Naive B cell (primary cell): ENCODE measurements at regions not wholly inside any gene's neighbourhood (a gene's known extent, or its start where the extent isn't known, plus 50 kb on each side); places are given as distances from the start of the nearest gene placed in this dataset.

Source experiments
- ATAC-seq, 2 donors: fragments of 150-1000 bp; cut with Tn5 transposase; 2 replicates each; pipeline ENCODE4 v1.10.0; 2021; ENCODE audit warnings: low read depth in 2 of 2, mild to moderate bottlenecking in 2 of 2, moderate library complexity in 2 of 2
- DNase-seq: peaks from one replicate; pipeline ENCODE4 v3.0.0; 2022
- H3K27ac Mint-ChIP-seq, 6 donors: one replicate each; pipeline ENCODE4 v1.8.0; 2020 to 2022; ENCODE audit warnings: mild to moderate bottlenecking in 6 of 6, mixed read lengths in 6 of 6, moderate library complexity in 5 of 6, inconsistent platforms in 2 of 6
- H3K27me3 Mint-ChIP-seq, 3 donors: one replicate each; pipeline ENCODE4 v1.8.0; 2021 to 2022; ENCODE audit warnings: mixed read lengths in 3 of 3, mild to moderate bottlenecking in 1 of 3
- H3K36me3 Mint-ChIP-seq, 2 donors: one replicate each; pipeline ENCODE4 v1.8.0; 2020 to 2022; ENCODE audit warnings: mixed read lengths in 2 of 2, inconsistent platforms in 1 of 2, mild to moderate bottlenecking in 1 of 2
- H3K4me1 Mint-ChIP-seq, 3 donors: one replicate each; pipeline ENCODE4 v1.8.0; 2020 to 2022; ENCODE audit warnings: mixed read lengths in 3 of 3, inconsistent platforms in 1 of 3, mild to moderate bottlenecking in 1 of 3, moderate library complexity in 1 of 3
- H3K4me3 Mint-ChIP-seq, 8 donors: one replicate each; pipeline ENCODE4 v1.8.0; 2020 to 2022; ENCODE audit warnings: mild to moderate bottlenecking in 8 of 8, mixed read lengths in 8 of 8, moderate library complexity in 8 of 8, inconsistent platforms in 2 of 8
- H3K9me3 Mint-ChIP-seq, 7 donors: one replicate each; pipeline ENCODE4 v1.8.0; 2020 to 2022; ENCODE audit warnings: mixed read lengths in 7 of 7, mild to moderate bottlenecking in 5 of 7, inconsistent platforms in 2 of 7, moderate library complexity in 1 of 7

DNA sequence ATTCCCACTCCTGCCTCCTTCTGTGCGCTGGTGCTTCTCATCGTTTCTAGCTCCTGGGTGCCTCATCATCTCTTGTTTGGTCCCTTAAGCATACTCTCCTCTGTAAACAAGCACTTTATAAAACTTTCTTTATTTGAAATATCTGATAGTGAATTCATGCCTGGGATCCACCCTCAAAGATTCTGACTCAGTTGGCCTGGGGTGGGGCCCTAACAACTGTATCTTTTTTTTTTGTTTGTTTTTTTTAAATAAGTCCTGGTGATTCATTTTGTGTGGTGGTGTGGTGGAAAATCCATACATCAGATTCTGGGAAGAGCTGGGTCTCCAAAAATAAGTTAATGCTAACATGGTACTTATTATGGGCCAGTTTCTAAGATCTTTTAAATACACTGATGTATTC, 678.3 kb downstream of the TOX3 start:
- H3K4me1 Mint-ChIP-seq: no peaks in the 10 kb centered on the region
- H3K27ac Mint-ChIP-seq: no peak overlapping the region
- ATAC-seq (no peak), DNase-seq (no peak)
- peaks cover 0 to 4% (median 0%) of the 10 kb centered on the region in 3 donors for H3K27me3 Mint-ChIP-seq
- no peaks in the 10 kb centered on the region for H3K36me3 Mint-ChIP-seq
- H3K4me3 Mint-ChIP-seq: no peak overlapping the region
- H3K9me3 Mint-ChIP-seq: peaks cover 0 to 10% (median 2%) of the 10 kb centered on the region in 7 donors

- H3K27ac Mint-ChIP-seq: no peak overlapping the region
- ATAC-seq (no peak), DNase-seq (no peak)
- H3K36me3 Mint-ChIP-seq: no peaks in the 10 kb centered on the region
- H3K4me3 Mint-ChIP-seq: no peak overlapping the region
- H3K9me3 Mint-ChIP-seq: peaks cover 0 to 10% (median 2%) of the 10 kb centered on the region in 7 donors
- peaks cover 0 to 4% (median 0%) of the 10 kb centered on the region in 3 donors for H3K27me3 Mint-ChIP-seq
- no peaks in the 10 kb centered on the region for H3K4me1 Mint-ChIP-seq
Measured at GRCh38 chr16:51867386-51868065, 679.4 kb downstream of the TOX3 start.

DNA sequence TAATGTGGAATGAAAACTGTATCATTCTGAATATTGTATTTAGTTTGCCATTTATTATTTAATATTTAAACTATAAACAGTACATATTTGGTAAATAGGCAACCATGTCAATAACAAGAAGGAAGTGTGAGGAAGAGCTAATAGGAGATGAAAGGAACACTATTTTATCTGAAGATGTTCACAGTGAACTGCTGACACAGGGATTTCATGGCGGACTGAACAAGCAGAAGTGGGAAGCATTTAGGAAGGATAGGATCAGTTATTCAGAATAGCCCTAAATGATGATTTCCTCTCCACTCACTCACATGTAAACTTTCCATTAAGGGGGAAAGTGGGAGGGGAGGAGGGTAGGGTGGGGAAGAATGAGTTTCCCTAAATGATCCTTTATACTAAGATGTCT, 682.4 kb downstream of the TOX3 start:
- Mint-ChIP-seq H3K4me1 (no peaks in the 10 kb centered on the region), H3K27ac (no peak overlapping the region), H3K9me3 (peaks cover 0 to 9% (median 2%) of the 10 kb centered on the region in 7 donors)

DNA sequence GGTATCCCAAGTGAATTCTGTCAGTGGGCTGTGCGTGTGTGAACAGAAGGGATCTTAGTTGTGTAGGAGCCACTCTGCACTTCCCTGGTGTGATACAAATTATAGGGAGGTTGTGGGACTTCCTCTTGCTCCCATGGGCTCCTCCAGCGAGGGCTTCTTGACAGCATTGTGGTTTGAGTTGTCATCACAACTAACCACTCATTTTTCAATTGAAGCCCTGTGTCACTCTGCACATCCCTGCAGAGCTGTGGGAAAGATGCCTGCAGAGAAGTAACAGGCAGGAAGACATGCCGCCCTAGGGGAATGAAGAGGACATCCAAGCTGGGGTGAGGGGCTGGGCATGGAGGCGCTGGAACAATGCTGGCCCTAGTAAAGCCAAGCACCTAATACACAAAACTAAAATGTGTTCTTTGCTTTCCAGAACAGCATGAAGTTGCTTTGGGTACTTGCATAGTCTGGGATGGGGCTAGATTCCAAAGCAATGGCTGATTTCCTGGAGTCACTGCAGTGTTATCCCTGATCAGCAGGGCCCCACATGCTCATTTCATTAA, 692.5 kb downstream of the TOX3 start:
- no peaks in the 10 kb centered on the region for H3K36me3 Mint-ChIP-seq
- ATAC-seq (no peak), DNase-seq (no peak)
- no peak overlapping the region for H3K27ac Mint-ChIP-seq
- no peaks in the 10 kb centered on the region for H3K4me1 Mint-ChIP-seq
- H3K9me3 Mint-ChIP-seq: peaks cover 0 to 10% (median 5%) of the 10 kb centered on the region in 7 donors
- H3K27me3 Mint-ChIP-seq: no peaks in the 10 kb centered on the region
- H3K4me3 Mint-ChIP-seq: no peak overlapping the region

More for the DNA sequence above, 682.4 kb downstream of the TOX3 start:
- H3K36me3 Mint-ChIP-seq: no peaks in the 10 kb centered on the region
- peaks cover 0 to 4% (median 0%) of the 10 kb centered on the region in 3 donors for H3K27me3 Mint-ChIP-seq
- ATAC-seq: no peak
- no peak for DNase-seq
- no peak overlapping the region for H3K4me3 Mint-ChIP-seq

DNA sequence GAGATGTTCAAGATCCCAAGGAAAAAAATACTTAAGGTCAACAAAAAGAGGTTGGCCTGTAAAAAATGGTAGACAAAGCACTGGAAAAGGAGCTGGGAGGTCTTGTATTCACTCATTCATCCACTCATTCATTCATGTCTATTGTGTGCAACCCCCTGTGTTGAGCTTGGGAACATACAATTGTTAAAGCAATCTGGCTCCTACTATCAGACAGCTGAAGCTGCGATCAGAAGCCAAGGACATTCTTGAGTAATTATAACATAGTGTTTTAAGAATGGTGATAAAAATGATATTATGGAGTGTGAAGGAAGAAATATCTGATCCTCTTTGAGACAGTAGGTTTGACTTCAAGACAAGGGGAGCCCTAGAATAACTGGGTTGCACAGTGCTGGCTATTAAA, 693.4 kb downstream of the TOX3 start:
- Mint-ChIP-seq H3K4me1 (no peaks in the 10 kb centered on the region), H3K27me3 (no peaks in the 10 kb centered on the region), H3K9me3 (peaks cover 0 to 10% (median 3%) of the 10 kb centered on the region in 7 donors), H3K4me3 (no peak overlapping the region), H3K36me3 (no peaks in the 10 kb centered on the region), H3K27ac (no peak overlapping the region)
- ATAC-seq (no peak), DNase-seq (no peak)

DNA sequence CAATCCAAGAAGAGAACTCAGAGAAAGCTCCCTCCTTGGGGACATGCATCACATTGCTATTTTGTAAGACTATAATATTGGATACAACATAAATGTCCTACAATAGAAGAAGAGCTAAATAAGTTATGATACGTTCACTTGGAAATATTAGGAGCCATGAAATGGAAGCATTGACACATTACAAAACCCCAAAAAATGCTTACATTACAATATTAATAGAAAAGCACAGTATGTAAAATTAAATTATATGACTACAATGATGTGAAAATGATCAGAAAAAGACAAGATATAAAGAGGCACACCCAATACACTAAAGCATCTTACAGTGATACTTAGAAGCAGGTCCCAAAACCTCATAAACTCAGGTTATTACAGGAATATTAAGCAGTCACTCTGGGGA, 694.1 kb downstream of the TOX3 start:
- H3K4me3 Mint-ChIP-seq: no peak overlapping the region
- H3K36me3 Mint-ChIP-seq: no peaks in the 10 kb centered on the region

GRCh38 chr16:51851111-51851510, 695.8 kb downstream of the TOX3 start:
- ATAC-seq (no peak), DNase-seq (no peak)
- H3K4me1 Mint-ChIP-seq: no peaks in the 10 kb centered on the region
- H3K36me3 Mint-ChIP-seq: no peaks in the 10 kb centered on the region
- no peak overlapping the region for H3K4me3 Mint-ChIP-seq
- H3K27ac Mint-ChIP-seq: peak overlapping the region in 1 of 6 donors; percentile 73
- H3K9me3 Mint-ChIP-seq: peaks cover 0 to 10% (median 3%) of the 10 kb centered on the region in 7 donors
- no peaks in the 10 kb centered on the region for H3K27me3 Mint-ChIP-seq

More for the DNA sequence above, 694.1 kb downstream of the TOX3 start:
- peaks cover 0 to 10% (median 3%) of the 10 kb centered on the region in 7 donors for H3K9me3 Mint-ChIP-seq
- no peaks in the 10 kb centered on the region for H3K27me3 Mint-ChIP-seq
- no peak for ATAC-seq
- no peaks in the 10 kb centered on the region for H3K4me1 Mint-ChIP-seq
- DNase-seq: no peak
- no peak overlapping the region for H3K27ac Mint-ChIP-seq

DNA sequence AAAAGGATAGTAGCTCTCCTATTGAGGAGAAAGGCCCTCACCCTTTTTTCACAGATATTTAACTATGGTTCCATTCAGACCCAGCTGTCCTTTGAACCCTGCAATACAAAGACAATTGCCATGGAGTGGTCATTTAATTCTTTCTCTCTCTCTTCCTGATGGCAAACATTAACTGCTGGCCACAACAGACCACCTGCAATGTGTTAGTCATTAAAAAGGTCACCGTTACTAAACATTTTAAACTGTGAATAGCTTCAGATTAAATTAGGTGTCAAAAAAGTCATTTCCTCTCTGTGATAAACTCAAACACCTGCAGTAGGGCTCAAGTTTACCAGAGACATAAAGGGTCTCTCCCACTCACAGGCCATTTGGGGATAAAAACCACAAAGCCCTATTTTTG, 697.2 kb downstream of the TOX3 start:
- H3K4me1 Mint-ChIP-seq: no peaks in the 10 kb centered on the region
- H3K9me3 Mint-ChIP-seq: peaks cover 0 to 10% (median 3%) of the 10 kb centered on the region in 7 donors
- H3K27ac Mint-ChIP-seq: no peak overlapping the region
- ATAC-seq (no peak), DNase-seq (no peak)
- H3K36me3 Mint-ChIP-seq: no peaks in the 10 kb centered on the region
- no peaks in the 10 kb centered on the region for H3K27me3 Mint-ChIP-seq
- H3K4me3 Mint-ChIP-seq: no peak overlapping the region

DNA sequence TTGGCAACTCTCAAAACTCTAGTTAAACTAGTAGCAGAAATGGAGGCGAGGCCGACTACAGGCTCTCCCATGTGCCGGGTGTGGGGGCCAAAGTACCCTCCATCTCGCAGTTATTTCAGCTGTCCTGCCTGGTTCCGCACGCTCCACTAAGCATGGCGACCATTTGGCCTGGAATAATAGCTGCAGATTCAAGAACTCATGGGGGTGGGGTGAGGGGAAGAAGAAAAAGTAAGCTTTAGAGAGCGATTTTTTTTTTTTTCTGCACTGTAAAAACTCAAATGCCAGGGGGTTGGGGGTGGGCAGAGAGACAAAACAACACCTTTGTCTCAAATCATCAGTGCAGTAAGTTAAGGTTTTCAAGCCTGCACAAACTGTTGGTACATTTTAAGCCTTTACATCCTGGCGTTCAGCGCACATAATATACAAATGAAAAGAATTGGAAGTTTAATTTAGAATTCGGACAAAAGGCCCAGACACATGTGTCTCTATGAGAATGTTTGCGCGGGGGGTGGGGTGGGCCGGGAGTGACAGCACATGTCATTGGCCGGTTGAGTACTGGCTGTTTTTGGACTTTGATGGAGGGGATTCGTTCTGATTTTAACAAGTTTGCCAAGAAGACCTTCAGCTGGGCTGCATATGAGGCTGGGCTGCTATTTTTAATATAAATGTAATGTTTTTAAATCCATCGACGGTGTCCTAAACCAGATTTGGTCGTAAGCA, 694.7 kb upstream of the SALL1 start:
- Mint-ChIP-seq H3K27ac (no peak overlapping the region), H3K36me3 (no peaks in the 10 kb centered on the region), H3K9me3 (peaks cover 0 to 6% (median 0%) of the 10 kb centered on the region in 7 donors), H3K4me3 (no peak overlapping the region), H3K27me3 (no peaks in the 10 kb centered on the region), H3K4me1 (no peaks in the 10 kb centered on the region)
- ATAC-seq (no peak), DNase-seq (no peak)

DNA sequence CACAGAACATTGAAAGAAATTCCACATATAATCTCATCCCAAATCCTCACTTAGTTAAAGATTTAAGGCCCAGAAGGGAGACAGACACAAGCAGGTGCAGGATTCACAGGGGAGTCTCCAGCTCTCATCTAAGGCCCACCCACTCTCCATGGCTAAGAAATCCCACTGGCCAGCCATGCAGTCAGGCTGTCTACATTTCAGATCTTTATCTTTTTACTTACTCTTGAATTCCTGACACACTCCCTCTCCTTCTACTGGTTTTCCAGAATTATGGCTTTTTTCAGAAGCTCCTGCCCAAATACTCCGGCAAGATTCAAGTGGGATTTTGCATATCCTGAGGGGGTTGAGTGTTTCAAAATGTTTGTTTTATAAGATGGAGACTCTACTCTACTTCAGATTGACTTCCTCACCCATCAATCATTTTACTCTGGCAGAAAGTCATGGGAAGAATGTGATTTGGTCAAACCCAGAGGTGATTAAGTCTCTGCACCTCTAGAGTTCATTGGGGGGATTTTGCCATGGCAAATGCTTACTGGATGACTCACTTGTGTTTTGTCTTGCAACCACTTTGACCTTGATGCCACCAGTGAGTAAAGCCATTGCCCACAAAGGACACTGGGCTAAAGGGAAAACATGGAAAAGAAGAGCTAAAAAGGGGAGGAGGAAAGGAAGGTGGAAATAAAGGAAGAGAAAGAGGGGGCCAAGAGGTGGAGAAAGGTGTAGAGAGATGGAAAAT, 688.8 kb upstream of the SALL1 start:
- Mint-ChIP-seq H3K36me3 (no peaks in the 10 kb centered on the region), H3K27ac (no peak overlapping the region), H3K4me3 (no peak overlapping the region), H3K9me3 (peaks cover 0 to 4% (median 2%) of the 10 kb centered on the region in 7 donors), H3K27me3 (no peaks in the 10 kb centered on the region), H3K4me1 (no peaks in the 10 kb centered on the region)
- DNase-seq (no peak), ATAC-seq (no peak)

GRCh38 chr16:51834794-51835193, 683.7 kb upstream of the SALL1 start:
- H3K27me3 Mint-ChIP-seq: no peaks in the 10 kb centered on the region
- no peak for ATAC-seq
- H3K27ac Mint-ChIP-seq: no peak overlapping the region
- H3K9me3 Mint-ChIP-seq: peaks cover 0 to 9% (median 4%) of the 10 kb centered on the region in 7 donors
- H3K36me3 Mint-ChIP-seq: no peaks in the 10 kb centered on the region
- no peaks in the 10 kb centered on the region for H3K4me1 Mint-ChIP-seq
- DNase-seq: no peak
- H3K4me3 Mint-ChIP-seq: no peak overlapping the region

DNA sequence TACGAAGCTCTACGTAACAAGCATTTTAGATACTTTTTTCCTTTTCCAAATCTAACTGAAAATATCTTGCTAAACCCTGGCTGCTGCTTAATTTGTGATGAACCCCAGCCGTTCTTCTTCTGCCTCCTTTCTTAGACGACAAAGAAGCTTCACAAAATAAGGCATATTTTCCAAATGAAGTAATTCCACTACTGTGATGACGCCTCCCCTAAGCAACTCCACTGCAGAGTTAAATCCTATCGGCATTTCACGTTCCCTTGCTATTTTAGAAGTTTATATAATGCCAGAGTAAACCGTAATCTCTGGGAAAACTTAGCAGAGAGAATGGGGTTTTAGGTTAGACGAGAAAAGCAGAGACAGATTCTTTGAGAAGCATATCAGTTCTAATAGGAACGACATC, 683.1 kb upstream of the SALL1 start:
- Mint-ChIP-seq H3K9me3 (peaks cover 0 to 9% (median 8%) of the 10 kb centered on the region in 7 donors), H3K4me3 (no peak overlapping the region), H3K4me1 (no peaks in the 10 kb centered on the region), H3K27me3 (no peaks in the 10 kb centered on the region), H3K27ac (no peak overlapping the region), H3K36me3 (no peaks in the 10 kb centered on the region)
- DNase-seq: no peak
- ATAC-seq: no peak

- Mint-ChIP-seq H3K4me1 (no peaks in the 10 kb centered on the region), H3K4me3 (no peak overlapping the region), H3K9me3 (peaks cover 0 to 11% (median 9%) of the 10 kb centered on the region in 7 donors), H3K27ac (no peak overlapping the region), H3K27me3 (no peaks in the 10 kb centered on the region), H3K36me3 (no peaks in the 10 kb centered on the region)
- no peak for DNase-seq
- no peak for ATAC-seq
Measured at GRCh38 chr16:51831595-51832367, 680.7 kb upstream of the SALL1 start.
